Gastrocnemius medialis (tissue), 4 donors: ENCODE measurements at regions not wholly inside any gene's neighbourhood (a gene's known extent, or its start where the extent isn't known, plus 50 kb on each side); places are given as distances from the start of the nearest gene placed in this dataset.

Experiments
- CTCF ChIP-seq, 5 experiments: fragments of 450-650 bp in 3 of 5; fragments of 200-600 bp in 2 of 5; sonication (generic) in 2 of 5; IDR thresholded peaks in 4 of 5; conservative IDR thresholded peaks in 1 of 5; 1 replicate in 4 of 5; 2 replicates in 1 of 5; pipeline ENCODE4 v1.5.1; 2016 to 2019; ENCODE audit warnings: antibody characterized with exemption in 5 of 5, mild to moderate bottlenecking in 3 of 5, moderate library complexity in 3 of 5
- POLR2A ChIP-seq, 2 donors: fragments of 450-650 bp; IDR thresholded peaks; one replicate each; pipeline ENCODE4 v1.6.1; 2017; ENCODE audit warnings: antibody characterized with exemption in 2 of 2, mild to moderate bottlenecking in 2 of 2, moderate library complexity in 2 of 2

GRCh38 chr17:55964191-55964590 lies 189.1 kb upstream of the ANKFN1 start:
- TF ChIP-seq CTCF (IDR thresholded peaks at IDR 0.05 in 4 of 5, conservative IDR thresholded peaks at IDR 0.05 in 1 of 5) (no peak), POLR2A (IDR thresholded peaks at IDR 0.05) (no peak)
